GM23338 (cell line): ENCODE measurements at regions not wholly inside any gene's neighbourhood (a gene's known extent, or its start where the extent isn't known, plus 50 kb on each side); places are given as distances from the start of the nearest gene placed in this dataset.

Experiments used
- CREB1 ChIP-seq: fragments of 250-450 bp; sonication (Bioruptor Pico); IDR thresholded peaks from 2 replicates; pipeline ENCODE4 v1.5.0; 2020; ENCODE audit warnings: low read depth, mild to moderate bottlenecking, moderate library complexity
- CTCF ChIP-seq, 2 experiments: fragments of 200-600 bp in 1 of 2; sonication (generic) in 1 of 2; conservative IDR thresholded peaks; 2 replicates each; pipeline versions ENCODE4 v1.5.1 to v1.6.1; 2016 to 2017; ENCODE audit warnings: antibody characterized with exemption in 2 of 2, low read depth in 2 of 2, mild to moderate bottlenecking in 2 of 2, moderate library complexity in 1 of 2
- ETS1 ChIP-seq: IDR thresholded peaks from 2 replicates; pipeline ENCODE4 v1.6.1; 2016; ENCODE audit warnings: antibody characterized with exemption
- EZH2 ChIP-seq: fragments of 200-600 bp; sonication (generic); IDR thresholded peaks from one replicate; pipeline ENCODE4 v1.8.0; 2017; ENCODE audit warnings: antibody characterized with exemption, mild to moderate bottlenecking, low read depth; ENCODE audit not compliant: unreplicated experiment
- EZH2phosphoT487 ChIP-seq: fragments of 200-600 bp; sonication (generic); IDR thresholded peaks from one replicate; pipeline ENCODE4 v1.8.1; 2018; ENCODE audit warnings: antibody characterized with exemption; ENCODE audit not compliant: unreplicated experiment
- JUNB ChIP-seq: IDR thresholded peaks from one replicate; pipeline ENCODE4 v1.6.1; 2016; ENCODE audit warnings: antibody characterized with exemption; ENCODE audit not compliant: unreplicated experiment
- NANOG ChIP-seq: IDR thresholded peaks from 2 replicates; pipeline ENCODE4 v1.6.1; 2016; ENCODE audit warnings: antibody characterized with exemption, borderline replicate concordance
- POLR2AphosphoS5 ChIP-seq: IDR thresholded peaks from 2 replicates; pipeline ENCODE4 v1.6.1; 2016; ENCODE audit warnings: antibody characterized with exemption, low read depth
- REST ChIP-seq: IDR thresholded peaks from one replicate; pipeline ENCODE4 v1.6.1; 2018; ENCODE audit warnings: antibody characterized with exemption; ENCODE audit not compliant: unreplicated experiment
- STAT1 ChIP-seq: IDR thresholded peaks from one replicate; pipeline ENCODE4 v1.6.1; 2016; ENCODE audit warnings: antibody characterized with exemption; ENCODE audit not compliant: unreplicated experiment
- ZNF114 ChIP-seq: fragments of 250-450 bp; sonication (Bioruptor Pico); IDR thresholded peaks from 2 replicates; pipeline ENCODE4 v1.5.0; 2020; ENCODE audit warnings: mild to moderate bottlenecking, moderate library complexity
- ZNF331 ChIP-seq: fragments of 250-450 bp; sonication (Bioruptor Pico); IDR thresholded peaks from 2 replicates; pipeline ENCODE4 v1.5.0; 2020; ENCODE audit warnings: low read depth, mild to moderate bottlenecking, moderate library complexity
- ZNF462 ChIP-seq: fragments of 250-450 bp; sonication (Bioruptor Pico); IDR thresholded peaks from 2 replicates; pipeline ENCODE4 v1.5.0; 2020; ENCODE audit warnings: mild to moderate bottlenecking, moderate library complexity

GRCh38 chr6:167558246-167559177, 233.6 kb downstream of the TTLL2 start:
- TF ChIP-seq REST (no peak), CREB1 (CRISPR knock-in tag) (no peak), CTCF (conservative IDR thresholded peaks at IDR 0.05; ENCODE audit: low read depth in 2 of 2) (no peak), ZNF114 (CRISPR knock-in tag) (no peak), EZH2 (no peak), POLR2AphosphoS5 (no peak), ZNF331 (no peak), ETS1 (no peak), EZH2phosphoT487 (no peak), ZNF462 (no peak), NANOG (no peak), STAT1 (no peak), JUNB (no peak)
